K562 (cell line): ENCODE measurements at regions not wholly inside any gene's neighbourhood (a gene's known extent, or its start where the extent isn't known, plus 50 kb on each side); places are given as distances from the start of the nearest gene placed in this dataset.

Experiments
- ATAC-seq: fragments of 200-7000 bp; cut with Tn5 transposase; 3 replicates; pipeline ENCODE4 v1.9.1; 2020; ENCODE audit warnings: moderate library complexity
- BruUV-seq: library from RNA; stranded (reverse); fragments of 400-500 nt; replicated peaks from 2 replicates; lab custom pipeline; 2021; lab: Mats Ljungman, UMichigan
- CTCF ChIA-PET: fragments of 300-600 bp; formaldehyde crosslinking; extraction: SDS; loops from one replicate; lab custom pipeline; 2021; ENCODE audit warnings: low intra/inter-chr PET ratio; lab: Yijun Ruan, JAX
- POLR2A ChIA-PET: fragments of 300-600, 350-650 bp; sonication (Branson Sonifier 250); formaldehyde crosslinking; extraction: SDS; loops from one replicate; lab custom pipeline; 2021; ENCODE audit warnings: antibody characterized with exemption, inconsistent platforms; lab: Yijun Ruan, JAX
- DNase-seq, 4 experiments: peaks; one replicate each; pipeline versions ENCODE4 v3.0.0 to v3.0.0-alpha.2; 2011 to 2018; ENCODE audit warnings: low spot score in 3 of 4, mixed read lengths in 3 of 4; ENCODE audit errors: extremely low read depth in 1 of 4
- FAIRE-seq: peaks from 2 replicates; lab custom pipeline; 2011; peaks lifted over from hg19 to GRCh38; lab: Jason Lieb, UNC
- H2AFZ ChIP-seq: 2 replicates; pipeline ENCODE4 v1.6.0; 2011; ENCODE audit warnings: low read depth, low read length, control low read depth, inconsistent platforms
- H3K27ac ChIP-seq: fragments of 200-600 bp; 3 replicates; pipeline ENCODE4 v1.8.0; 2011; ENCODE audit warnings: low read depth, mild to moderate bottlenecking, control low read depth, inconsistent platforms, low read length, moderate library complexity, mixed read lengths; ENCODE audit errors: extremely low read depth
- H3K27me3 ChIP-seq, 2 experiments: fragments of 300-600 bp in 1 of 2; 2 replicates in 1 of 2; 3 replicates in 1 of 2; pipeline versions ENCODE4 v1.6.0 to v1.8.0; 2011; ENCODE audit warnings: inconsistent platforms in 2 of 2, low read length in 2 of 2, mild to moderate bottlenecking in 1 of 2, mixed read lengths in 1 of 2, moderate library complexity in 1 of 2; ENCODE audit not compliant: control insufficient read depth in 2 of 2, insufficient read depth in 2 of 2
- H3K36me3 ChIP-seq: fragments of 300-600 bp; 3 replicates; pipeline ENCODE4 v1.8.0; 2011; ENCODE audit warnings: mild to moderate bottlenecking, low read length, inconsistent platforms; ENCODE audit not compliant: control insufficient read depth, insufficient read depth
- H3K4me1 ChIP-seq, 2 experiments: fragments of 200-600 bp in 1 of 2; replicated peaks in 1 of 2; 2 replicates in 1 of 2; 3 replicates in 1 of 2; pipeline versions ENCODE4 v1.5.1 to v1.8.0; 2011; ENCODE audit warnings: inconsistent platforms in 2 of 2, low read length in 2 of 2, mild to moderate bottlenecking in 1 of 2, mixed read lengths in 1 of 2, moderate library complexity in 1 of 2; ENCODE audit not compliant: control insufficient read depth in 2 of 2, insufficient read depth in 2 of 2
- H3K4me2 ChIP-seq: 2 replicates; pipeline ENCODE4 v1.6.1; 2011; ENCODE audit warnings: low read length, control low read depth, inconsistent platforms, mixed read lengths; ENCODE audit not compliant: insufficient read depth
- H3K4me3 ChIP-seq: fragments of 200-600 bp; sonication (generic), shearing (Covaris generic); 2 replicates; pipeline ENCODE4 v1.5.1; 2016; ENCODE audit warnings: control low read depth, inconsistent platforms
- H3K79me2 ChIP-seq: fragments of 200-600 bp; 3 replicates; pipeline ENCODE4 v1.8.0; 2011; ENCODE audit warnings: low read length, inconsistent platforms; ENCODE audit not compliant: control insufficient read depth, insufficient read depth
- H3K9ac ChIP-seq, 2 experiments: 2 replicates each; pipeline versions ENCODE4 v1.6.0 to v1.6.1; 2011; ENCODE audit warnings: low read depth in 2 of 2, low read length in 2 of 2, control low read depth in 1 of 2, inconsistent platforms in 1 of 2, mild to moderate bottlenecking in 1 of 2, mixed read lengths in 1 of 2; ENCODE audit not compliant: insufficient read depth in 1 of 2
- H3K9me1 ChIP-seq: one replicate; pipeline ENCODE4 v1.6.0; 2011; ENCODE audit warnings: inconsistent platforms, mild to moderate bottlenecking, low read length, moderate library complexity; ENCODE audit not compliant: control insufficient read depth, insufficient read depth
- H3K9me3 ChIP-seq: replicated peaks from 2 replicates; pipeline ENCODE4 v1.5.1; 2011; ENCODE audit warnings: low read depth, low read length, inconsistent platforms; ENCODE audit not compliant: control insufficient read depth, insufficient read depth
- H4K20me1 ChIP-seq: replicated peaks from 2 replicates; pipeline ENCODE4 v1.6.1; 2011; ENCODE audit warnings: low read length, inconsistent platforms, mixed read lengths; ENCODE audit not compliant: control insufficient read depth, insufficient read depth
- CTCFL ChIP-seq: IDR thresholded peaks from 2 replicates; pipeline ENCODE4 v1.6.1; 2011; ENCODE audit warnings: borderline replicate concordance, low read depth, mild to moderate bottlenecking, moderate library complexity, low read length; ENCODE audit not compliant: insufficient read depth, poor library complexity, severe bottlenecking
- LCOR ChIP-seq: sonication (generic); formaldehyde crosslinking; IDR thresholded peaks from 2 replicates; pipeline ENCODE4 v1.8.0; 2022; ENCODE audit warnings: mild to moderate bottlenecking, missing genetic modification reagents
- LEF1 ChIP-seq: fragments of 450-650 bp; IDR thresholded peaks from 2 replicates; pipeline ENCODE4 v1.6.1; 2016; ENCODE audit warnings: mild to moderate bottlenecking
- NFE2L1 ChIP-seq: fragments of 450-650 bp; IDR thresholded peaks from 2 replicates; pipeline ENCODE4 v1.6.1; 2016; ENCODE audit warnings: missing genetic modification characterization, low read depth, mild to moderate bottlenecking, missing compliant biosample characterization, moderate library complexity, borderline replicate concordance
- POLR2AphosphoS5 ChIP-seq: IDR thresholded peaks from 2 replicates; pipeline ENCODE4 v1.6.1; 2011; ENCODE audit warnings: mild to moderate bottlenecking, low read depth, low read length, moderate library complexity; ENCODE audit not compliant: control insufficient read depth, insufficient read depth
- RBM15 ChIP-seq: fragments of 200-400 bp; formaldehyde crosslinking; IDR thresholded peaks from 2 replicates; pipeline ENCODE4 v1.6.1; 2018; ENCODE audit warnings: mild to moderate bottlenecking, low read length, moderate library complexity; ENCODE audit not compliant: insufficient read depth
- XRCC4 ChIP-seq: IDR thresholded peaks from one replicate; pipeline ENCODE4 v1.6.1; 2011; ENCODE audit not compliant: insufficient read depth, insufficient read length; ENCODE audit errors: extremely low read depth
- ZNF253 ChIP-seq: fragments of 250-450 bp; sonication (Bioruptor Pico); conservative IDR thresholded peaks from 2 replicates; pipeline ENCODE4 v1.6.1; 2021; ENCODE audit warnings: mild to moderate bottlenecking
- ZNF592 ChIP-seq: fragments of 450-650 bp; IDR thresholded peaks from 2 replicates; pipeline ENCODE4 v1.6.1; 2017; ENCODE audit warnings: antibody characterized with exemption, mild to moderate bottlenecking
- WGBS: fragments of 100-300 bp; shearing (Covaris generic); methylation state at CpG from one replicate; pipeline ENCODE4 v1.1.6; 2016; ENCODE audit warnings: low coverage, mixed read lengths; ENCODE audit not compliant: insufficient coverage; ENCODE audit errors: missing lambda C conversion rate; 5-methylcytosine and 5-hydroxymethylcytosine counted together
- in situ Hi-C: fragments of 300-500 bp; cut with MboI; formaldehyde crosslinking; loops from 4 replicates; pipeline ENCODE4 v1.15.0; 2018; ENCODE audit warnings: inconsistent platforms, mixed read lengths
- intact Hi-C: fragments of 100-400 bp; cut with micrococcal nuclease; formaldehyde crosslinking; loops from 2 replicates; pipeline ENCODE4 v1.14.2; 2022

GRCh38 chr3:30454636-30455035, 151.8 kb upstream of the TGFBR2 start:
- WGBS: 0% methylated on average over 1 of the region's 1 CpG
- no peak overlapping the region for H2AFZ ChIP-seq
- H3K9me3 ChIP-seq: no peaks in the 10 kb centered on the region; the same call in 1 of the 2 replicates
- FAIRE-seq: no peak
- no peaks in the 10 kb centered on the region for H3K79me2 ChIP-seq
- intact Hi-C loops (no loop called here), in situ Hi-C loops (no loop called here)
- H4K20me1 ChIP-seq: no peaks in the 10 kb centered on the region
- no peak overlapping the region for H3K27ac ChIP-seq
- DNase-seq: no peak
- no peak overlapping the region for H3K4me2 ChIP-seq
- H3K27me3 ChIP-seq: no peaks in the 10 kb centered on the region
- BruUV-seq: no TSS peak
- no peaks in the 10 kb centered on the region for H3K9me1 ChIP-seq
- ChIA-PET POLR2A (no interaction called here), CTCF (no interaction called here)
- no peak overlapping the region for H3K4me3 ChIP-seq
- no peak overlapping the region for H3K9ac ChIP-seq
- no peaks in the 10 kb centered on the region for H3K4me1 ChIP-seq
- H3K36me3 ChIP-seq: no peaks in the 10 kb centered on the region
- no peak for ATAC-seq
- no peak for TF ChIP-seq NFE2L1
- TF ChIP-seq RBM15: no peak
- no peak for TF ChIP-seq POLR2AphosphoS5
- TF ChIP-seq ZNF592: no peak
- TF ChIP-seq ZNF253 (CRISPR knock-in tag): no peak
- TF ChIP-seq CTCFL: no peak
- TF ChIP-seq LCOR (CRISPR knock-in tag): no peak
- TF ChIP-seq LEF1: no peak
- TF ChIP-seq XRCC4: no peak
